ENCODE measurements at regions not wholly inside any gene's neighbourhood (a gene's known extent, or its start where the extent isn't known, plus 50 kb on each side); places are given as distances from the start of the nearest gene placed in this dataset.

GRCh38 chr6:105816847-105817246 lies 269.3 kb upstream of the PRDM1 start:
- Histone ChIP-seq H3K4me3 (ENCODE audit: low read depth, low read length, poor library complexity, severe bottlenecking) (no peak overlapping the region), H3K4me2 (ENCODE audit: low read length) (no peak overlapping the region), H2AFZ (ENCODE audit: low read length) (peak overlapping the region; percentile 74), H3K36me3 (ENCODE audit: insufficient read depth, low read length) (no peaks in the 10 kb centered on the region), H3K27ac (ENCODE audit: low read depth, low read length, poor library complexity, severe bottlenecking) (no peak overlapping the region), H3K9me3 (ENCODE audit: low read length) (0 out of 2 replicates have a peak, but pooled peaks cover under 1% of the 10 kb centered on the region), H3K79me2 (ENCODE audit: insufficient read depth, low read depth, low read length) (no peaks in the 10 kb centered on the region), H3K4me1 (ENCODE audit: insufficient read depth, low read length, poor library complexity, severe bottlenecking) (peaks cover 67% of the 10 kb centered on the region), H3K9me2 (ENCODE audit: insufficient read depth, low read length) (no peaks in the 10 kb centered on the region), H4K20me1 (ENCODE audit: insufficient read depth, low read length) (no peaks in the 10 kb centered on the region)
- BruUV-seq (replicated peaks) = no TSS peak
- no peak for DNase-seq (ENCODE audit: low spot score)
- TF ChIP-seq CTCF (conservative IDR thresholded peaks at IDR 0.05; ENCODE audit: low read length) (no peak), EZH2phosphoT487 (IDR thresholded peaks at IDR 0.05; ENCODE audit: borderline replicate concordance, low read depth, low read length) (no peak)
- ChIA-PET CTCF (ENCODE audit: unreplicated experiment) (no interaction called here), POLR2A (interaction anchor here (0.7 to 0.8 kb wide), 2 partner anchors 13 to 33 kb away, joined by 3 read pairs; no protein-coding TSS in a partner anchor)
- intact Hi-C loops (cut with micrococcal nuclease; ENCODE audit: unreplicated experiment) = no loop called here

DNA sequence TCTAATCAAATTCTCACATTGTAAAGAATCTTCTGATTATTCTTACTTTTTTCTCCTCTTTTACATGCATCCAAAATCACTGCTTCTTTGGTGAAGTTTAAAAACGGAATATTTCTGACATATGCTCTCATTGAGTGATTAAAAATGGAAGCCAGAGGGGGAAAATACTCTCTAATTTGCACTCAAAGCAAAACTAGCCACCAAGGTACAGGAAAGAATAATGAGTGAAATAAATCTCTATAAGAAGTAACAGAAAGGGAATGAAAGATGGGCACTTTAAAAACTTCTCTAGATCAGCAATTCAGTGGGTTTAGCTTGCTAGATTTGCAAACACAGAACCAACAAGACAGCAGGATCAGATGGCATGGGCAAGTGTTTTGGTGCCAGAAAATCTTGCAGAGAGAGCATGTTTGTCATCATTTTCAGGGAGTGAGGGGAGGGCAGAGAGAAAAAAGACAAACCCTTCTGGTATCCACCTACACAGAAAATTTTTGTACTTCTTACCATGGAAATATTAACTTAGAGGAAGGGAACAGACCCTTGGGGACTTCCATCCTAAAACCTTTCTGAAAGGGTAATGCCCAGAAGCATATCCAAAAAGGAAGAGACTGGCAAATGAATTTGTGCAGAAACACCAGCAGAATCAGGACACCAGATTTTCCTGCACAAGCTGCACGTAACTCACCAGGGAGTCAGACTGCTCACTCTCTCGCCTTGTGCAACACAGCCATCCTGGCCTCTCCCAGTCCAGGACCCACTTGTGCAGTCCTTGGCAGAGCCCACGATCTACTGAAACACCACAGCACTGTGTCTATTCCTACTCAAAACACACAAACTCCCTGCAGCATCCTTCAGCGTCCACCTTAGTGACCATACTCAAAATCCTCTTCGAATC lies 270.2 kb upstream of the PRDM1 start:
- Histone ChIP-seq H3K36me3 (ENCODE audit: insufficient read depth, low read length) (no peaks in the 10 kb centered on the region), H4K20me1 (ENCODE audit: insufficient read depth, low read length) (no peaks in the 10 kb centered on the region), H3K9me3 (ENCODE audit: low read length) (no peaks in the 10 kb centered on the region), H3K4me2 (ENCODE audit: low read length) (no peak overlapping the region), H3K4me3 (ENCODE audit: low read depth, low read length, poor library complexity, severe bottlenecking) (no peak overlapping the region), H3K9me2 (ENCODE audit: insufficient read depth, low read length) (no peaks in the 10 kb centered on the region), H3K79me2 (ENCODE audit: insufficient read depth, low read depth, low read length) (no peaks in the 10 kb centered on the region), H3K27ac (ENCODE audit: low read depth, low read length, poor library complexity, severe bottlenecking) (no peak overlapping the region), H3K4me1 (ENCODE audit: insufficient read depth, low read length, poor library complexity, severe bottlenecking) (peaks cover 61% of the 10 kb centered on the region), H2AFZ (ENCODE audit: low read length) (peak overlapping the region; percentile 74; the same call in 1 of the 2 replicates)
- ChIA-PET CTCF (ENCODE audit: unreplicated experiment) (no interaction called here), POLR2A (interaction anchor here (0.5 kb wide), 1 partner anchor 71 kb away, joined by 3 read pairs; no protein-coding TSS in a partner anchor)
- DNase-seq (ENCODE audit: low spot score) = no peak
- BruUV-seq (replicated peaks) = no TSS peak
- no peak for TF ChIP-seq CTCF (conservative IDR thresholded peaks at IDR 0.05; ENCODE audit: low read length)
- no peak for TF ChIP-seq EZH2phosphoT487 (IDR thresholded peaks at IDR 0.05; ENCODE audit: borderline replicate concordance, low read depth, low read length)
- intact Hi-C loops (cut with micrococcal nuclease; ENCODE audit: unreplicated experiment) = no loop called here

Data from OCI-LY7 (cell line).